Panc1 (cell line): ENCODE measurements at regions not wholly inside any gene's neighbourhood (a gene's known extent, or its start where the extent isn't known, plus 50 kb on each side); places are given as distances from the start of the nearest gene placed in this dataset.
"Not testable (repeated sequence)": the region's sequence is repeated elsewhere in the genome, so short reads cannot be mapped to it uniquely, and the experiment has no call there.

ENCODE experiments used
- ATAC-seq: fragments of 200-7000 bp; cut with Tn5 transposase; 2 replicates; pipeline ENCODE4 v1.9.1; 2020; ENCODE audit warnings: mild to moderate bottlenecking, moderate library complexity
- BruUV-seq: library from RNA; stranded (reverse); fragments of 400-500 nt; replicated peaks from 2 replicates; lab custom pipeline; 2021; lab: Mats Ljungman, UMichigan
- CTCF ChIA-PET: fragments of 300-600 bp; sonication (Branson Sonifier 250); formaldehyde crosslinking; loops from one replicate; lab custom pipeline; 2022; ENCODE audit warnings: antibody characterized with exemption; lab: Charles Lee
- POLR2A ChIA-PET: fragments of 300-600 bp; sonication (Branson Sonifier 250); formaldehyde crosslinking; loops from one replicate; lab custom pipeline; 2022; ENCODE audit warnings: antibody characterized with exemption; lab: Charles Lee
- DNase-seq: peaks from one replicate; pipeline ENCODE4 v3.0.0-alpha.2; 2010; ENCODE audit warnings: low read depth, low spot score
- H3K27ac ChIP-seq: 2 replicates; pipeline ENCODE4 v1.5.1; 2011; ENCODE audit warnings: mild to moderate bottlenecking, low read length, inconsistent platforms
- H3K27me3 ChIP-seq: fragments of 200-500 bp; sonication (Bioruptor generic); 2 replicates; pipeline ENCODE4 v1.6.0; 2014; ENCODE audit warnings: low read length, inconsistent platforms; ENCODE audit not compliant: control insufficient read depth, insufficient read depth
- H3K36me3 ChIP-seq: fragments of 200-500 bp; sonication (Bioruptor generic); 2 replicates; pipeline ENCODE4 v1.5.1; 2014; ENCODE audit warnings: inconsistent platforms, mild to moderate bottlenecking, low read length, moderate library complexity; ENCODE audit not compliant: control insufficient read depth, insufficient read depth
- H3K4me1 ChIP-seq: 2 replicates; pipeline ENCODE4 v1.5.1; 2011; ENCODE audit warnings: inconsistent platforms, mild to moderate bottlenecking, low read length, moderate library complexity; ENCODE audit not compliant: control insufficient read depth, insufficient read depth
- H3K4me3 ChIP-seq, 2 experiments: 2 replicates each; pipeline ENCODE4 v1.5.1; 2011 to 2012; ENCODE audit warnings: low read depth in 2 of 2, low read length in 2 of 2, mild to moderate bottlenecking in 2 of 2, inconsistent platforms in 1 of 2, moderate library complexity in 1 of 2
- H3K9me3 ChIP-seq: fragments of 200-500 bp; sonication (Bioruptor generic); 2 replicates; pipeline ENCODE4 v1.5.1; 2014; ENCODE audit warnings: low read depth, mild to moderate bottlenecking, inconsistent platforms, low read length, moderate library complexity; ENCODE audit not compliant: control insufficient read depth, insufficient read depth
- POLR2AphosphoS5 ChIP-seq: IDR thresholded peaks from 2 replicates; pipeline ENCODE4 v1.6.1; 2012; ENCODE audit warnings: mild to moderate bottlenecking, low read depth, low read length, moderate library complexity
- SIN3A ChIP-seq: IDR thresholded peaks from 2 replicates; pipeline ENCODE4 v1.6.1; 2012; ENCODE audit warnings: low read depth, mild to moderate bottlenecking, low read length, moderate library complexity, borderline replicate concordance; ENCODE audit not compliant: insufficient read depth
- TCF7L2 ChIP-seq: IDR thresholded peaks from 2 replicates; pipeline ENCODE4 v1.6.1; 2011; ENCODE audit warnings: mild to moderate bottlenecking, low read depth, low read length, inconsistent platforms
- in situ Hi-C: cut with HindIII; loops from 2 replicates; pipeline ENCODE4 v1.10.0; 2016; ENCODE audit warnings: low sequenced_read_pairs, low pct_unique_long_range_greater_than_20kb
- intact Hi-C: fragments of 100-400 bp; cut with micrococcal nuclease; formaldehyde crosslinking; loops from one replicate; pipeline ENCODE4 v1.10.0; 2022; ENCODE audit not compliant: unreplicated experiment
- TF ChIP-seq, protein P1 (sequence below): fragments of 450-650 bp; IDR thresholded peaks from 2 replicates; pipeline ENCODE4 v1.5.1; 2017; ENCODE audit warnings: mild to moderate bottlenecking
- TF ChIP-seq, protein P2 (sequence below), 2 experiments: IDR thresholded peaks; 2 replicates each; pipeline ENCODE4 v1.6.1; 2011 to 2012; ENCODE audit warnings: low read depth in 2 of 2, control low read depth in 1 of 2, low read length in 1 of 2, mild to moderate bottlenecking in 1 of 2, moderate library complexity in 1 of 2; ENCODE audit not compliant: insufficient read depth in 1 of 2

DNA sequence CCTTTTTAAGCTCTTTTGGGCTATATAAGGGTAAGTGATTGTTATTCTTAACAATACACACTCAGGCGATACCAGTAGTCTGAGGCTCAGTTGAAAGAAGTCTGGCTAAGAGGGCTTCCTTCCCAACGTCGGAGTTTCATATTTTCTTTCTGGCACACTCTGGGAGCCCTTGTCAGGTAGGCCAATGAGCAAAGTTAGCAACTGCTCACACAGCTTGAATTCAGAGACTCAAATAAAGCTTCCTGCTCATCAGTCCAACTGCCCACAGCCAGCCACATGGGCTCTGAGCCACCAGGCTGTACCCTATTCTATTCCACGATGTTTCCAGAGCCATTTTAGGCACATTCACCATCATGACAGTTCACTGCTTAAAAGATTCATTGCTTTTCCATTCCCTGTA is 155.1 kb upstream of the TBL1XR1 start:
- Histone ChIP-seq H3K27me3 (no peaks in the 10 kb centered on the region), H3K27ac (peak overlapping the region; percentile 72), H3K9me3 (peaks cover 2% of the 10 kb centered on the region; the same call in 1 of the 2 replicates), H3K4me1 (peaks cover 15% of the 10 kb centered on the region), H3K36me3 (no peaks in the 10 kb centered on the region), H3K4me3 (no peak overlapping the region)
- ChIA-PET CTCF (no interaction called here), POLR2A (no interaction called here)
- ATAC-seq (no peak), DNase-seq (no peak)
- BruUV-seq: no TSS peak
- intact Hi-C loops: loop anchor here (10.0 kb wide), 1 partner anchor 48 kb away; no protein-coding TSS in a partner anchor
- TF ChIP-seq POLR2AphosphoS5: no peak
- TF ChIP-seq, protein P1, sequence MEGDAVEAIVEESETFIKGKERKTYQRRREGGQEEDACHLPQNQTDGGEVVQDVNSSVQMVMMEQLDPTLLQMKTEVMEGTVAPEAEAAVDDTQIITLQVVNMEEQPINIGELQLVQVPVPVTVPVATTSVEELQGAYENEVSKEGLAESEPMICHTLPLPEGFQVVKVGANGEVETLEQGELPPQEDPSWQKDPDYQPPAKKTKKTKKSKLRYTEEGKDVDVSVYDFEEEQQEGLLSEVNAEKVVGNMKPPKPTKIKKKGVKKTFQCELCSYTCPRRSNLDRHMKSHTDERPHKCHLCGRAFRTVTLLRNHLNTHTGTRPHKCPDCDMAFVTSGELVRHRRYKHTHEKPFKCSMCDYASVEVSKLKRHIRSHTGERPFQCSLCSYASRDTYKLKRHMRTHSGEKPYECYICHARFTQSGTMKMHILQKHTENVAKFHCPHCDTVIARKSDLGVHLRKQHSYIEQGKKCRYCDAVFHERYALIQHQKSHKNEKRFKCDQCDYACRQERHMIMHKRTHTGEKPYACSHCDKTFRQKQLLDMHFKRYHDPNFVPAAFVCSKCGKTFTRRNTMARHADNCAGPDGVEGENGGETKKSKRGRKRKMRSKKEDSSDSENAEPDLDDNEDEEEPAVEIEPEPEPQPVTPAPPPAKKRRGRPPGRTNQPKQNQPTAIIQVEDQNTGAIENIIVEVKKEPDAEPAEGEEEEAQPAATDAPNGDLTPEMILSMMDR: no peak
- TF ChIP-seq, protein P2, sequence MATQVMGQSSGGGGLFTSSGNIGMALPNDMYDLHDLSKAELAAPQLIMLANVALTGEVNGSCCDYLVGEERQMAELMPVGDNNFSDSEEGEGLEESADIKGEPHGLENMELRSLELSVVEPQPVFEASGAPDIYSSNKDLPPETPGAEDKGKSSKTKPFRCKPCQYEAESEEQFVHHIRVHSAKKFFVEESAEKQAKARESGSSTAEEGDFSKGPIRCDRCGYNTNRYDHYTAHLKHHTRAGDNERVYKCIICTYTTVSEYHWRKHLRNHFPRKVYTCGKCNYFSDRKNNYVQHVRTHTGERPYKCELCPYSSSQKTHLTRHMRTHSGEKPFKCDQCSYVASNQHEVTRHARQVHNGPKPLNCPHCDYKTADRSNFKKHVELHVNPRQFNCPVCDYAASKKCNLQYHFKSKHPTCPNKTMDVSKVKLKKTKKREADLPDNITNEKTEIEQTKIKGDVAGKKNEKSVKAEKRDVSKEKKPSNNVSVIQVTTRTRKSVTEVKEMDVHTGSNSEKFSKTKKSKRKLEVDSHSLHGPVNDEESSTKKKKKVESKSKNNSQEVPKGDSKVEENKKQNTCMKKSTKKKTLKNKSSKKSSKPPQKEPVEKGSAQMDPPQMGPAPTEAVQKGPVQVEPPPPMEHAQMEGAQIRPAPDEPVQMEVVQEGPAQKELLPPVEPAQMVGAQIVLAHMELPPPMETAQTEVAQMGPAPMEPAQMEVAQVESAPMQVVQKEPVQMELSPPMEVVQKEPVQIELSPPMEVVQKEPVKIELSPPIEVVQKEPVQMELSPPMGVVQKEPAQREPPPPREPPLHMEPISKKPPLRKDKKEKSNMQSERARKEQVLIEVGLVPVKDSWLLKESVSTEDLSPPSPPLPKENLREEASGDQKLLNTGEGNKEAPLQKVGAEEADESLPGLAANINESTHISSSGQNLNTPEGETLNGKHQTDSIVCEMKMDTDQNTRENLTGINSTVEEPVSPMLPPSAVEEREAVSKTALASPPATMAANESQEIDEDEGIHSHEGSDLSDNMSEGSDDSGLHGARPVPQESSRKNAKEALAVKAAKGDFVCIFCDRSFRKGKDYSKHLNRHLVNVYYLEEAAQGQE (IDR thresholded peaks at IDR 0.05; ENCODE audit: insufficient read depth in 1 of 2, low read depth in 2 of 2, low read length in 1 of 2): no peak
- no peak for TF ChIP-seq TCF7L2
- TF ChIP-seq SIN3A: no peak
- in situ Hi-C loops: no loop called here

DNA sequence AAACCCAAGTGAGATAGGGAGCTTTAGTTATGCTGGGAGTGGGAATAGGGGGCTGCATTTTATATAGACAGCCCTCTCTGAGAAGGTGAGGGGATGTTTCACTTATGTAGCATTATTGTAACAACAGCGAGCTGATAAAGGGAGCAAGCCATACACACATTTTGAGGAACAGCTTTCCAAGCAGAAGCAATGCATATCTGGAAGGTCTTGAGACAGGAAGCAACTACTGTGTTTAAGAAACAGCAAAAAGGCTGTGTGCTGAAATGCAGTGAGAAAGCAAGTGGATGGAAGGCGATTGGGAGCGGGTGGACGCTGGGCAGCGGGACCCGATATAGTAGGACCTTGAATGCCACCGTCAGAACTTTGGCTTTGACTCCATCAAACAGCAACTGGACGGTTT is 155.9 kb upstream of the TBL1XR1 start:
- H3K4me1 ChIP-seq: peaks cover 19% of the 10 kb centered on the region
- H3K9me3 ChIP-seq: peaks cover 2% of the 10 kb centered on the region; the same call in 1 of the 2 replicates
- H3K27ac ChIP-seq: peak overlapping the region; percentile 72
- H3K27me3 ChIP-seq: no peaks in the 10 kb centered on the region
- no peak overlapping the region for H3K4me3 ChIP-seq
- CTCF ChIA-PET: no interaction called here
- intact Hi-C loops (loop anchor here (10.0 kb wide), 1 partner anchor 48 kb away; no protein-coding TSS in a partner anchor), in situ Hi-C loops (no loop called here)
- POLR2A ChIA-PET: no interaction called here
- no TSS peak for BruUV-seq
- no peak for ATAC-seq
- TF ChIP-seq POLR2AphosphoS5: no peak
- TF ChIP-seq, protein P1: no peak
- TF ChIP-seq, protein P2 (IDR thresholded peaks at IDR 0.05; ENCODE audit: insufficient read depth in 1 of 2, low read depth in 2 of 2, low read length in 1 of 2): no peak
- no peak for TF ChIP-seq SIN3A
- TF ChIP-seq TCF7L2: no peak
- DNase-seq: no peak
- H3K36me3 ChIP-seq: no peaks in the 10 kb centered on the region

DNA sequence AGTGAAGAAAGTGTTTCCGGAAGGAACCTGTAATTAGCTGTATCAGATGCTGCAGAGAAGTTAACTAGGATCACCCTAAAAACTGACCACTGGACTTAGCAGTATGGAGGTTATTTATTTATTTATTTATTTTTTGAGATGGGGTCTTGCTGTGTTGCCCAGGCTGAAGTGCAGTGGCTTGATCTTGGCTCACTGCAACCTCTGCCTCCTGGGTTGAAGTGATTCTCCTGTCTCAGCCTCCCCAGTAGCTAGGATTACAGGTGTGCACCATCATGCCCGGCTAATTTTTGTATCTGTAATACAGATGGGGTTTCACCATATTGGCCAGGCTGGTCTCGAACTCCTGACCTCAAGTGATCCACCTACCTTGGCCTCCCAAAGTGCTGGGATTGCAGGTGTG is 156.6 kb upstream of the TBL1XR1 start:
- H3K36me3 ChIP-seq, H3K4me3 ChIP-seq, H3K27me3 ChIP-seq, ATAC-seq, BruUV-seq, H3K9me3 ChIP-seq, in situ Hi-C loops, POLR2A ChIA-PET, CTCF ChIA-PET, DNase-seq: not testable (repeated sequence)
- Histone ChIP-seq H3K27ac (peak overlapping the region; percentile 79), H3K4me1 (peaks cover 27% of the 10 kb centered on the region)
- intact Hi-C loops: loop anchor here (10.0 kb wide), 1 partner anchor 49 kb away; no protein-coding TSS in a partner anchor
